Neural cell (in vitro differentiated cells): ENCODE measurements at regions not wholly inside any gene's neighbourhood (a gene's known extent, or its start where the extent isn't known, plus 50 kb on each side); places are given as distances from the start of the nearest gene placed in this dataset.

Source experiments
- H2AFZ ChIP-seq: fragments of 200-600, 300-800 bp; sonication (generic), shearing (Covaris generic); 2 replicates; pipeline ENCODE4 v1.6.0; 2014; ENCODE audit warnings: low read depth, mild to moderate bottlenecking, antibody characterized with exemption, low read length, moderate library complexity
- H3F3A ChIP-seq: fragments of 200-600 bp; shearing (Covaris generic); 2 replicates; pipeline ENCODE4 v1.6.1; 2016; ENCODE audit warnings: mild to moderate bottlenecking, moderate library complexity, mixed read lengths, antibody characterized with exemption, low read length; ENCODE audit not compliant: insufficient read depth, poor library complexity, severe bottlenecking
- H3K27ac ChIP-seq: fragments of 200-600, 300-800 bp; sonication (generic), shearing (Covaris generic); 2 replicates; pipeline ENCODE4 v1.5.1; 2014; ENCODE audit warnings: mild to moderate bottlenecking, low read length, moderate library complexity
- H3K27me3 ChIP-seq: fragments of 300-800, 200-600 bp; sonication (generic), shearing (Covaris generic); 2 replicates; pipeline ENCODE4 v1.6.0; 2014; ENCODE audit warnings: mild to moderate bottlenecking, low read depth, low read length, moderate library complexity; ENCODE audit not compliant: insufficient read depth
- H3K36me3 ChIP-seq: fragments of 300-800, 200-600 bp; sonication (generic), shearing (Covaris generic); 2 replicates; pipeline ENCODE4 v1.5.1; 2014; ENCODE audit warnings: mild to moderate bottlenecking, antibody characterized with exemption, low read length, moderate library complexity; ENCODE audit not compliant: insufficient read depth
- H3K4me2 ChIP-seq: fragments of 300-800, 200-600 bp; sonication (generic), shearing (Covaris generic); 2 replicates; pipeline ENCODE4 v1.6.0; 2014; ENCODE audit warnings: mild to moderate bottlenecking, low read length
- H3K4me3 ChIP-seq: fragments of 300-800, 200-600 bp; sonication (generic), shearing (Covaris generic); 2 replicates; pipeline ENCODE4 v1.5.1; 2014; ENCODE audit warnings: mild to moderate bottlenecking, low read length, moderate library complexity
- H3K79me2 ChIP-seq: fragments of 200-600 bp; shearing (Covaris generic); replicated peaks from 2 replicates; pipeline ENCODE4 v1.6.0; 2014; ENCODE audit warnings: mild to moderate bottlenecking, low read length, moderate library complexity; ENCODE audit not compliant: insufficient read depth
- H3K9ac ChIP-seq: fragments of 300-800, 200-600 bp; sonication (generic), shearing (Covaris generic); 2 replicates; pipeline ENCODE4 v1.6.1; 2016; ENCODE audit warnings: mild to moderate bottlenecking, low read length, mixed read lengths
- H3K9me2 ChIP-seq: fragments of 200-600 bp; shearing (Covaris generic); 2 replicates; pipeline ENCODE4 v1.6.1; 2016; ENCODE audit warnings: mild to moderate bottlenecking, low read length, mixed read lengths; ENCODE audit not compliant: insufficient read depth
- H3K9me3 ChIP-seq: fragments of 200-600, 300-800 bp; sonication (generic), shearing (Covaris generic); 2 replicates; pipeline ENCODE4 v1.6.1; 2016; ENCODE audit warnings: mild to moderate bottlenecking, mixed run types, low read length, moderate library complexity, mixed read lengths
- H4K20me1 ChIP-seq: fragments of 200-600 bp; shearing (Covaris generic); 2 replicates; pipeline ENCODE4 v1.6.1; 2016; ENCODE audit warnings: mild to moderate bottlenecking, mixed run types; ENCODE audit not compliant: insufficient read depth
- EP300 ChIP-seq: fragments of 450-650 bp; conservative IDR thresholded peaks from 2 replicates; pipeline ENCODE4 v1.6.1; 2014; ENCODE audit warnings: antibody characterized with exemption, mild to moderate bottlenecking, moderate library complexity; ENCODE audit not compliant: poor library complexity, severe bottlenecking
- EZH2 ChIP-seq: fragments of 200-600, 300-800 bp; shearing (Covaris generic), sonication (generic); IDR thresholded peaks from 2 replicates; pipeline ENCODE4 v1.6.1; 2014; ENCODE audit warnings: antibody characterized with exemption, low read length, borderline replicate concordance, mild to moderate bottlenecking; ENCODE audit not compliant: insufficient read depth, poor library complexity, severe bottlenecking
- MXI1 ChIP-seq: fragments of 450-650 bp; conservative IDR thresholded peaks from 2 replicates; pipeline ENCODE4 v1.6.1; 2014; ENCODE audit warnings: antibody characterized with exemption, mild to moderate bottlenecking; ENCODE audit not compliant: poor library complexity, severe bottlenecking
- POLR2AphosphoS5 ChIP-seq: IDR thresholded peaks from 2 replicates; pipeline ENCODE4 v1.6.1; 2012
- RAD21 ChIP-seq: fragments of 450-650 bp; conservative IDR thresholded peaks from 2 replicates; pipeline ENCODE4 v1.6.1; 2014; ENCODE audit warnings: antibody characterized with exemption, mild to moderate bottlenecking, moderate library complexity
- REST ChIP-seq: IDR thresholded peaks from 2 replicates; pipeline ENCODE4 v1.6.1; 2012; ENCODE audit warnings: borderline replicate concordance
- SMC3 ChIP-seq: fragments of 450-650 bp; conservative IDR thresholded peaks from 2 replicates; pipeline ENCODE4 v1.6.1; 2014; ENCODE audit warnings: antibody characterized with exemption, mild to moderate bottlenecking, moderate library complexity; ENCODE audit not compliant: poor library complexity
- TAF1 ChIP-seq: IDR thresholded peaks from 2 replicates; pipeline ENCODE4 v1.6.1; 2012; ENCODE audit warnings: low read depth
- TF ChIP-seq, protein P1 (sequence below): fragments of 450-650 bp; IDR thresholded peaks from 2 replicates; pipeline ENCODE4 v1.5.1; 2014; ENCODE audit warnings: antibody characterized with exemption, mild to moderate bottlenecking, moderate library complexity; ENCODE audit not compliant: poor library complexity, severe bottlenecking

DNA sequence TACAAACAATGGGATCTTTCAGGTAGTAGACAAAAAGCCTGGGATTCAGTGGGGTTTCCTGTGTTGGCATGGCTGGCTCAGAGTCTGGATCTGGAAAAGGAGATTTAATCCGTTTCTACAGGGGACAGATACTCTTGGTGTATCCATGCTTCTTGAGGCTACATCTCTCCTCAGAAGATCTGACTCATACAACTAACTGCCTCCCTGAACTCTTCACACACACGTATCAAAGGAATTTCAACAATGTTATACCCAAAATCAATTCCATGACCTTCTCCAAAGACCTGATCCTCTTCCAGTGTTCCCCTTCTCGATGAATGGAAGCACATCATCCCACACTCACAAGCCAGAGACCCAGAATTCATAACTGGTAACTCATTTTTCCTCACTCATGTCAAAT lies 435.3 kb upstream of the NBEA start:
- Histone ChIP-seq H2AFZ (no peak overlapping the region), H4K20me1 (no peaks in the 10 kb centered on the region), H3F3A (no peaks in the 10 kb centered on the region), H3K9ac (no peak overlapping the region), H3K4me3 (no peak overlapping the region), H3K4me2 (no peak overlapping the region), H3K79me2 (no peaks in the 10 kb centered on the region), H3K36me3 (no peaks in the 10 kb centered on the region), H3K9me3 (no peaks in the 10 kb centered on the region), H3K27ac (no peak overlapping the region), H3K27me3 (no peaks in the 10 kb centered on the region), H3K9me2 (no peaks in the 10 kb centered on the region)
- TF ChIP-seq POLR2AphosphoS5 (no peak), TAF1 (no peak), EP300 (no peak), MXI1 (no peak), REST (no peak), EZH2 (no peak), SMC3 (no peak), RAD21 (no peak)
- TF ChIP-seq, protein P1, sequence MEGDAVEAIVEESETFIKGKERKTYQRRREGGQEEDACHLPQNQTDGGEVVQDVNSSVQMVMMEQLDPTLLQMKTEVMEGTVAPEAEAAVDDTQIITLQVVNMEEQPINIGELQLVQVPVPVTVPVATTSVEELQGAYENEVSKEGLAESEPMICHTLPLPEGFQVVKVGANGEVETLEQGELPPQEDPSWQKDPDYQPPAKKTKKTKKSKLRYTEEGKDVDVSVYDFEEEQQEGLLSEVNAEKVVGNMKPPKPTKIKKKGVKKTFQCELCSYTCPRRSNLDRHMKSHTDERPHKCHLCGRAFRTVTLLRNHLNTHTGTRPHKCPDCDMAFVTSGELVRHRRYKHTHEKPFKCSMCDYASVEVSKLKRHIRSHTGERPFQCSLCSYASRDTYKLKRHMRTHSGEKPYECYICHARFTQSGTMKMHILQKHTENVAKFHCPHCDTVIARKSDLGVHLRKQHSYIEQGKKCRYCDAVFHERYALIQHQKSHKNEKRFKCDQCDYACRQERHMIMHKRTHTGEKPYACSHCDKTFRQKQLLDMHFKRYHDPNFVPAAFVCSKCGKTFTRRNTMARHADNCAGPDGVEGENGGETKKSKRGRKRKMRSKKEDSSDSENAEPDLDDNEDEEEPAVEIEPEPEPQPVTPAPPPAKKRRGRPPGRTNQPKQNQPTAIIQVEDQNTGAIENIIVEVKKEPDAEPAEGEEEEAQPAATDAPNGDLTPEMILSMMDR, result no peak

GRCh38 chr13:34507630-34508029 lies 434.4 kb upstream of the NBEA start:
- Histone ChIP-seq H2AFZ (no peak overlapping the region), H3K4me3 (no peak overlapping the region), H3K9me3 (no peaks in the 10 kb centered on the region), H3K9me2 (no peaks in the 10 kb centered on the region), H3K4me2 (no peak overlapping the region), H4K20me1 (no peaks in the 10 kb centered on the region), H3K36me3 (no peaks in the 10 kb centered on the region), H3F3A (no peaks in the 10 kb centered on the region), H3K27me3 (no peaks in the 10 kb centered on the region), H3K9ac (no peak overlapping the region), H3K27ac (no peak overlapping the region), H3K79me2 (no peaks in the 10 kb centered on the region)
- no peak for TF ChIP-seq REST
- TF ChIP-seq, protein P1, result no peak
- no peak for TF ChIP-seq EP300
- TF ChIP-seq MXI1, result no peak
- TF ChIP-seq SMC3, result no peak
- no peak for TF ChIP-seq POLR2AphosphoS5
- no peak for TF ChIP-seq TAF1
